ENCODE measurements at regions not wholly inside any gene's neighbourhood (a gene's known extent, or its start where the extent isn't known, plus 50 kb on each side); places are given as distances from the start of the nearest gene placed in this dataset.

DNA sequence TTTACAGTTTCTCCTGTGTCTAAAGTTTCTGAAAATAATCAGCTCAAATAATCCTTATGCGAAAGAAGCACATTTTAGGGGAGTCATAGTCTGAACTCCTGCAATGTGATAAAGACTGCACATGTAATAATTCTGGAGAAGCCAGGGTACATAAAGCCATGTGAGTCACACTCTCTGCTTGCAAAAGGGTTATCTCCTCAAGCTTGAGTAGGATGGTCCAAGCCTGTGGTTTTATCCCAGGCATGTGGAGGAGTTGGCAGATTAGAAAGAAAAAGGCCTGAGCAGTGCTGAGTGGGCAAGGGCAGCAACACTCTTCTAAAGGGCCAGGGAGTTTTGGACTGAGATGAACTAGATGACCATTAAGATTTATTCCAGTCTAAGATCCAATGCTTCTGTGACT is 220.4 kb downstream of the RHOU start:
- Mint-ChIP-seq H3K4me3 (no peak overlapping the region), H3K4me1 (no peaks in the 10 kb centered on the region), H3K36me3 (ENCODE audit: low read depth) (no peaks in the 10 kb centered on the region), H3K27me3 (ENCODE audit: low read depth) (no peaks in the 10 kb centered on the region), H3K27ac (ENCODE audit: unreplicated experiment) (no peak overlapping the region), H3K9me3 (peaks cover 8% of the 10 kb centered on the region)
- DNase-seq (ENCODE audit: low read depth, low spot score): no peak
- TF ChIP-seq, protein P1, sequence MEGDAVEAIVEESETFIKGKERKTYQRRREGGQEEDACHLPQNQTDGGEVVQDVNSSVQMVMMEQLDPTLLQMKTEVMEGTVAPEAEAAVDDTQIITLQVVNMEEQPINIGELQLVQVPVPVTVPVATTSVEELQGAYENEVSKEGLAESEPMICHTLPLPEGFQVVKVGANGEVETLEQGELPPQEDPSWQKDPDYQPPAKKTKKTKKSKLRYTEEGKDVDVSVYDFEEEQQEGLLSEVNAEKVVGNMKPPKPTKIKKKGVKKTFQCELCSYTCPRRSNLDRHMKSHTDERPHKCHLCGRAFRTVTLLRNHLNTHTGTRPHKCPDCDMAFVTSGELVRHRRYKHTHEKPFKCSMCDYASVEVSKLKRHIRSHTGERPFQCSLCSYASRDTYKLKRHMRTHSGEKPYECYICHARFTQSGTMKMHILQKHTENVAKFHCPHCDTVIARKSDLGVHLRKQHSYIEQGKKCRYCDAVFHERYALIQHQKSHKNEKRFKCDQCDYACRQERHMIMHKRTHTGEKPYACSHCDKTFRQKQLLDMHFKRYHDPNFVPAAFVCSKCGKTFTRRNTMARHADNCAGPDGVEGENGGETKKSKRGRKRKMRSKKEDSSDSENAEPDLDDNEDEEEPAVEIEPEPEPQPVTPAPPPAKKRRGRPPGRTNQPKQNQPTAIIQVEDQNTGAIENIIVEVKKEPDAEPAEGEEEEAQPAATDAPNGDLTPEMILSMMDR (conservative IDR thresholded peaks at IDR 0.05): no peak

DNA sequence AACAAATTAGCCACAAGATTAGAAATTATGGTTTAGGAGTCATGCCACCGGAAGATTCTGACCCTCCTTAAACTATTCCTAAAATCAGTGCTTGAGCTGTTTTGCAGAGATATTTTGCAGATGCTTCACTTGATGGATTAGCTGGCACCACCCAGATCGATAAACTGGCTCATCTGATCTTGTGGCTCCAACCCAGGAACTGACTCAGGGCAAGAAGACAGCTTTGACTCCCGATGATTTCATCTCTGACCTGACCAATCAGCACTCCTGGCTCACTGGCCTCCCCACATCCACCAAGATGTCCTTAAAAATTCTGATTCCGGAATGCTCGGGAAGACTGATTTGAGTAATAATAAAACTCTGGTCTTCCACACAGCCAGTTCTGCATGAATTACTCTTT is 221.6 kb downstream of the RHOU start:
- DNase-seq (ENCODE audit: low read depth, low spot score): no peak
- no peaks in the 10 kb centered on the region for H3K4me1 Mint-ChIP-seq
- H3K4me3 Mint-ChIP-seq: no peak overlapping the region
- H3K9me3 Mint-ChIP-seq: peaks cover 8% of the 10 kb centered on the region
- H3K36me3 Mint-ChIP-seq (ENCODE audit: low read depth): no peaks in the 10 kb centered on the region
- H3K27me3 Mint-ChIP-seq (ENCODE audit: low read depth): no peaks in the 10 kb centered on the region
- TF ChIP-seq, protein P1 (conservative IDR thresholded peaks at IDR 0.05): no peak
- no peak overlapping the region for H3K27ac Mint-ChIP-seq (ENCODE audit: unreplicated experiment)

DNA sequence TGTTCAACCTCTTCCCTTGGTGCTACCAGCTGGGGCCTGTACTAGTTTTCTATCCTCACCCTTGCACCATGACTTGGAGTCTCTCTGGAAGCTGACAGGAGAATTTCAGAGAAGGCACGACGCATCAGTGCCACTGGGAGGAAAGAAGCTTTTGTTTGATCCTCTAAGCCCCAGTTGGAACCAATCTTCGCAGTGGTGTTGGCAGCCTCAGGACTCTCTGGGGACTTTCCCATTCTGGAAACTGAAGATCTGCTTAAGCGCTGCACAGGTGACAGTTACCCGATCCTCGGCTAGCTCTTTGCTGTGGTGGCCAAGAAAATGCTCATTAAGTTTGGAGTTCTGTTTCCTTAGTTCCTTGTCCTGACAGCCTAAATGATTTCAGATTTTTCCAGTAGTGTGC is 222.3 kb downstream of the RHOU start:
- Mint-ChIP-seq H3K36me3 (ENCODE audit: low read depth) (no peaks in the 10 kb centered on the region), H3K4me3 (no peak overlapping the region), H3K4me1 (no peaks in the 10 kb centered on the region), H3K9me3 (peaks cover 8% of the 10 kb centered on the region), H3K27me3 (ENCODE audit: low read depth) (no peaks in the 10 kb centered on the region), H3K27ac (ENCODE audit: unreplicated experiment) (no peak overlapping the region)
- TF ChIP-seq, protein P1 (conservative IDR thresholded peaks at IDR 0.05): no peak
- DNase-seq (ENCODE audit: low read depth, low spot score): no peak

DNA sequence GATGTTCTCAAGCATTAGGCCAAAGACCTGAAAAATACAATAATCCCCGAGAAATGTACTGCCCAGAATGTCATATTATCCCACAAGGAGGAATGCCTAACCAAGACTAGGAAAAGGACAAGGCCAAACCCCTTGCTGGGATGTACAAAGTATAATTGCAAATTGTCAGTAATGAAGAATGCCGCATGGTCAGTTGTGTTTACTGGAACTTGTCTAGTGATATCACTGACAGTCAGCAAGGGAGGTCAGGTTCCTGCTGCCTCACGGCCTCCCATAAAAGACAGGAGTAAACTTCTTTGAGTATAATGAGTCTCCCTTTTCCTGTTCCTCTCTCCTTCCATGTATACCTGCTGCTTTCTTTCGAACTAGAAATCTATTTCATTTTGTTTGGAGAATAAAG is 222.8 kb downstream of the RHOU start:
- DNase-seq (ENCODE audit: low read depth, low spot score): no peak
- no peak overlapping the region for H3K4me3 Mint-ChIP-seq
- H3K9me3 Mint-ChIP-seq: peaks cover 8% of the 10 kb centered on the region
- TF ChIP-seq, protein P1 (conservative IDR thresholded peaks at IDR 0.05): no peak
- no peaks in the 10 kb centered on the region for H3K36me3 Mint-ChIP-seq (ENCODE audit: low read depth)
- H3K27me3 Mint-ChIP-seq (ENCODE audit: low read depth): no peaks in the 10 kb centered on the region
- no peak overlapping the region for H3K27ac Mint-ChIP-seq (ENCODE audit: unreplicated experiment)
- no peaks in the 10 kb centered on the region for H3K4me1 Mint-ChIP-seq

DNA sequence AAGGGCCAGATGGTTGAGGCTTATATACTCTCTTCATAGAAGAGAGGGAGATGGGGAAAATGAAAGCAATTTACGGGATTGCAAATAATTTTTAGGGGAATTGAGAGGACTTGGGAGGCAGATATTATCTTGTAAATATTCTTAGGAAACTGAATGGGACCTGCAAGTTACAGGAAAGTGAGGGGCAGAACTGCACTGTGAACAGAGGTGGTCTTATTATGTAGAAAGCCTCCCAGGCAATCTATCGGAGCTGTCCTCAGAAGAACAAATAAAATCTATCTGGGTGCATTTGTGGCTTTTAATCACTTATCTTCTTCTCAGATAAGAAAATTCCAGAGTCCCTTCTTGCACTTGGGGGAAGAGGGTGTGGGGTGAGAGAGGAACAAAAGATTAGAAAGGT is 223.5 kb downstream of the RHOU start:
- DNase-seq (ENCODE audit: low read depth, low spot score): no peak
- Mint-ChIP-seq H3K27me3 (ENCODE audit: low read depth) (no peaks in the 10 kb centered on the region), H3K4me3 (no peak overlapping the region), H3K4me1 (no peaks in the 10 kb centered on the region), H3K9me3 (peaks cover 8% of the 10 kb centered on the region), H3K27ac (ENCODE audit: unreplicated experiment) (no peak overlapping the region), H3K36me3 (ENCODE audit: low read depth) (no peaks in the 10 kb centered on the region)
- TF ChIP-seq, protein P1 (conservative IDR thresholded peaks at IDR 0.05): no peak

DNA sequence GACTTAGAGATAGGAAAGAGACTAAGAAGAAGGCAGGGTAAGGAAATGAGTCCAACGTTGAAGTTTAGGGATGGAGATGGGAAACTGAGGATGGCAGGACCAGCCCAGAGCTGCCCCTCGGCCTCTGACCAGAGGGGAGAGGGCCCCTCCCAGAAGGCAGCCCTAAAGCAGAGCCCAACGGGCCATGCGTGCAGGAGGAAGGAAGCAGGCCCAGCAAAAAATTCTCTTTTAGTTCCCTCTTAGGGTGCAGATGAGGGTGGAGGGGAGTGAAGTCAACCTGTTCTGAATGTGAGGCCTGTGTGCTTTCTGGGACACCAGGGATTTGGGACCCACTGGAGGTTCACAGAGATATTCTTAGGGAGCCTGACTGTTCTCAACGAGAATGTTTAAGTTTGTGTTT is 225.4 kb downstream of the RHOU start:
- Mint-ChIP-seq H3K27ac (ENCODE audit: unreplicated experiment) (peak overlapping the region; percentile 83), H3K27me3 (ENCODE audit: low read depth) (no peaks in the 10 kb centered on the region), H3K36me3 (ENCODE audit: low read depth) (no peaks in the 10 kb centered on the region), H3K4me1 (peaks cover 10% of the 10 kb centered on the region), H3K4me3 (no peak overlapping the region), H3K9me3 (peaks cover 4% of the 10 kb centered on the region)
- DNase-seq (ENCODE audit: low read depth, low spot score): no peak
- TF ChIP-seq, protein P1 (conservative IDR thresholded peaks at IDR 0.05): no peak

All from neural crest cell (in vitro differentiated cells).